Hepatocyte (in vitro differentiated cells): ENCODE measurements at regions not wholly inside any gene's neighbourhood (a gene's known extent, or its start where the extent isn't known, plus 50 kb on each side); places are given as distances from the start of the nearest gene placed in this dataset.

Experiments used
- DNase-seq: peaks from one replicate; pipeline ENCODE4 v3.0.0-alpha.2; 2016; ENCODE audit warnings: low spot score
- H2AFZ ChIP-seq: fragments of 200-600 bp; sonication (generic); 2 replicates; pipeline ENCODE4 v1.6.0; 2016; ENCODE audit warnings: antibody characterized with exemption, mild to moderate bottlenecking
- H3K27ac ChIP-seq: fragments of 200-600 bp; sonication (generic); 2 replicates; pipeline ENCODE4 v1.5.1; 2016; ENCODE audit warnings: mild to moderate bottlenecking
- H3K27me3 ChIP-seq: fragments of 200-600 bp; sonication (generic); 2 replicates; pipeline ENCODE4 v1.6.1; 2016
- H3K36me3 ChIP-seq: fragments of 200-600 bp; sonication (generic); replicated peaks from 2 replicates; pipeline ENCODE4 v1.5.1; 2016; ENCODE audit warnings: low read depth; ENCODE audit not compliant: insufficient read depth
- H3K4me1 ChIP-seq: fragments of 200-600 bp; sonication (generic); 2 replicates; pipeline ENCODE4 v1.5.1; 2016; ENCODE audit warnings: mild to moderate bottlenecking, moderate library complexity; ENCODE audit not compliant: insufficient read depth
- H3K4me2 ChIP-seq: fragments of 200-600 bp; sonication (generic); 2 replicates; pipeline ENCODE4 v1.6.0; 2016
- H3K4me3 ChIP-seq: fragments of 200-600 bp; sonication (generic); 2 replicates; pipeline ENCODE4 v1.5.1; 2016; ENCODE audit warnings: mild to moderate bottlenecking
- H3K79me2 ChIP-seq: fragments of 200-600 bp; sonication (generic); 2 replicates; pipeline ENCODE4 v1.6.0; 2017; ENCODE audit warnings: mild to moderate bottlenecking
- H3K9me2 ChIP-seq: fragments of 200-600 bp; sonication (generic); replicated peaks from 2 replicates; pipeline ENCODE4 v1.6.0; 2017; ENCODE audit warnings: mild to moderate bottlenecking; ENCODE audit not compliant: insufficient read depth
- H3K9me3 ChIP-seq: fragments of 200-600 bp; sonication (generic); 2 replicates; pipeline ENCODE4 v1.5.1; 2016; ENCODE audit warnings: low read depth, mild to moderate bottlenecking
- H4K20me1 ChIP-seq: fragments of 200-600 bp; sonication (generic); 2 replicates; pipeline ENCODE4 v1.6.0; 2016; ENCODE audit warnings: mild to moderate bottlenecking; ENCODE audit not compliant: insufficient read depth, poor library complexity, severe bottlenecking
- CTCF ChIP-seq: fragments of 200-600 bp; sonication (generic); IDR thresholded peaks from 2 replicates; pipeline ENCODE4 v1.5.1; 2016; ENCODE audit warnings: antibody characterized with exemption, mild to moderate bottlenecking; ENCODE audit not compliant: poor library complexity
- EZH2 ChIP-seq: fragments of 200-600 bp; sonication (generic); IDR thresholded peaks from 2 replicates; pipeline ENCODE4 v1.6.1; 2016; ENCODE audit warnings: antibody characterized with exemption, mild to moderate bottlenecking, borderline replicate concordance
- EZH2phosphoT487 ChIP-seq: fragments of 200-600 bp; sonication (generic); IDR thresholded peaks from one replicate; pipeline ENCODE4 v1.6.1; 2018; ENCODE audit warnings: antibody characterized with exemption, mild to moderate bottlenecking, low read depth, moderate library complexity; ENCODE audit not compliant: unreplicated experiment, severe bottlenecking
- WGBS: methylation state at CpG from one replicate; pipeline ENCODE4 v1.1.6; 2016; ENCODE audit warnings: low lambda C conversion rate; ENCODE audit errors: missing lambda C conversion rate; 5-methylcytosine and 5-hydroxymethylcytosine counted together

DNA sequence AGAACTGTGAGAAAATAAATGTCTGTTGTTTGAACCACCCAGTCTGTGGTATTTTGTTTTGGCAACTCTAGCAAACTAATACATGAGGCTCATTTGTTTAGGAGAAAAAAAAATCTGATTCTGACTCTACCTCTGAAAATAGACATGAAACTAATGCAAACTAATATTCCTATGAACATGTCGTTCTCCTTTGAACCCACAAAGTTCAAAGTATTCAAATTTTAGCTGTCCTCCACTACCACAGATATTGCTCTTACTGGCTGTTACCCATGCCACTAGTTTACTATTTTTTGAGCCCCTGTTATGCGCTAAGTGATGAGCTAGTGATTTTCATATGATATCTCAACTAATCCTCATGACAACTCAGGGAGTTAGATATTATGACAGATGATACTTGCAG is 58.8 kb upstream of the ZNF804B start:
- Histone ChIP-seq H3K9me3 (no peaks in the 10 kb centered on the region), H3K36me3 (no peaks in the 10 kb centered on the region), H3K79me2 (no peaks in the 10 kb centered on the region), H3K4me1 (no peaks in the 10 kb centered on the region), H3K4me3 (no peak overlapping the region), H3K27me3 (no peaks in the 10 kb centered on the region), H3K9me2 (no peaks in the 10 kb centered on the region), H4K20me1 (no peaks in the 10 kb centered on the region), H3K27ac (no peak overlapping the region), H2AFZ (no peak overlapping the region), H3K4me2 (no peak overlapping the region)
- no peak for DNase-seq
- no peak for TF ChIP-seq CTCF
- TF ChIP-seq EZH2, result no peak
- TF ChIP-seq EZH2phosphoT487, result no peak
- WGBS, result 88% methylated on average over 2 of the region's 2 CpGs

- Histone ChIP-seq H3K9me2 (no peaks in the 10 kb centered on the region), H2AFZ (no peak overlapping the region), H3K4me2 (no peak overlapping the region), H3K27ac (no peak overlapping the region), H3K36me3 (no peaks in the 10 kb centered on the region), H4K20me1 (no peaks in the 10 kb centered on the region), H3K9me3 (no peaks in the 10 kb centered on the region), H3K4me3 (no peak overlapping the region), H3K4me1 (no peaks in the 10 kb centered on the region), H3K27me3 (no peaks in the 10 kb centered on the region), H3K79me2 (no peaks in the 10 kb centered on the region)
- no peak for DNase-seq
- TF ChIP-seq CTCF (no peak), EZH2 (no peak), EZH2phosphoT487 (no peak)
Measured at GRCh38 chr7:88694207-88694606, 65.3 kb upstream of the ZNF804B start.

DNA sequence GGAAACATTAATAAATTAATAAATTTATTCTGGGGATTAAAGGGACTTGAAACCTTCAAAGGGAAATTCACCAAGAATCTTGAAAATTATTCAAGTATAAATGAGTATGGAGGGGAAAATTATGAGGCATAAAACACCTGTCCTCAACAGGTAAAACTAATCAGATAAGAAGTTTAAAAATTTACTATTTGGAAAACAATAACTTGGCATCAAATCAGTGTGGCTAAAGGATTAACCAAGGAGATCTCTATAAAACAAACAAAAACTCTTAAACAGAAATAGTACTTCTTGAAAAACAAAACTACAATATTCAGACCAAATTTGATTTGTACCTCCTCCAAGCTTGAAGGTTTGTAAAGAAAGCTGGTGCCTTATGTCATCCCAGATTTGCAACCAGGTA is 66.4 kb upstream of the ZNF804B start:
- Histone ChIP-seq H3K79me2 (no peaks in the 10 kb centered on the region), H3K9me2 (no peaks in the 10 kb centered on the region), H3K27me3 (no peaks in the 10 kb centered on the region), H3K36me3 (no peaks in the 10 kb centered on the region), H3K4me3 (no peak overlapping the region), H3K4me1 (no peaks in the 10 kb centered on the region), H2AFZ (no peak overlapping the region), H3K4me2 (no peak overlapping the region), H4K20me1 (no peaks in the 10 kb centered on the region), H3K27ac (no peak overlapping the region), H3K9me3 (no peaks in the 10 kb centered on the region)
- TF ChIP-seq CTCF, result no peak
- TF ChIP-seq EZH2, result no peak
- no peak for TF ChIP-seq EZH2phosphoT487
- DNase-seq, result no peak

GRCh38 chr7:88692493-88692892 is 67.0 kb upstream of the ZNF804B start:
- Histone ChIP-seq H3K4me2 (no peak overlapping the region), H3K79me2 (no peaks in the 10 kb centered on the region), H3K36me3 (no peaks in the 10 kb centered on the region), H3K27me3 (no peaks in the 10 kb centered on the region), H3K9me3 (no peaks in the 10 kb centered on the region), H4K20me1 (no peaks in the 10 kb centered on the region), H3K4me3 (no peak overlapping the region), H3K27ac (no peak overlapping the region), H3K9me2 (no peaks in the 10 kb centered on the region), H3K4me1 (no peaks in the 10 kb centered on the region), H2AFZ (no peak overlapping the region)
- TF ChIP-seq EZH2, result no peak
- no peak for TF ChIP-seq EZH2phosphoT487
- TF ChIP-seq CTCF, result no peak
- DNase-seq, result no peak
